Ascending aorta (tissue), 2 donors: ENCODE measurements at regions not wholly inside any gene's neighbourhood (a gene's known extent, or its start where the extent isn't known, plus 50 kb on each side); places are given as distances from the start of the nearest gene placed in this dataset.
"Not testable (repeated sequence)": the region's sequence is repeated elsewhere in the genome, so short reads cannot be mapped to it uniquely, and the experiment has no call there.

Experiments used
- DNase-seq, 2 donors: peaks; one replicate each; pipeline ENCODE4 v3.0.0-alpha.2; 2019; ENCODE audit warnings: low spot score in 2 of 2
- H3K27ac ChIP-seq, 2 donors: fragments of 200-600 bp; sonication (generic); one replicate each; pipeline ENCODE4 v1.5.1; 2016 to 2017; ENCODE audit warnings: mild to moderate bottlenecking in 1 of 2
- H3K27me3 ChIP-seq: fragments of 200-600 bp; sonication (generic); one replicate; pipeline ENCODE4 v1.5.1; 2017
- H3K36me3 ChIP-seq, 2 donors: fragments of 200-600 bp; sonication (generic); one replicate each; pipeline ENCODE4 v1.5.1; 2016
- H3K4me1 ChIP-seq, 2 donors: fragments of 200-600 bp; sonication (generic); one replicate each; pipeline ENCODE4 v1.5.1; 2016 to 2017; ENCODE audit warnings: mild to moderate bottlenecking in 1 of 2
- H3K4me3 ChIP-seq, 2 donors: fragments of 200-600 bp; sonication (generic); one replicate each; pipeline ENCODE4 v1.5.1; 2016 to 2017; ENCODE audit warnings: mild to moderate bottlenecking in 1 of 2
- H3K9me3 ChIP-seq, 2 donors: fragments of 200-600 bp; sonication (generic); one replicate each; pipeline ENCODE4 v1.5.1; 2016
- intact Hi-C: fragments of 100-400 bp; cut with DNase I; formaldehyde crosslinking; loops from one replicate; pipeline ENCODE4 v1.15.1; 2023
- TF ChIP-seq, protein P1 (sequence below), 3 experiments: fragments of 200-600 bp in 2 of 3; fragments of 450-650 bp in 1 of 3; sonication (generic) in 2 of 3; IDR thresholded peaks; one replicate each; pipeline ENCODE4 v1.5.1; 2016 to 2019; ENCODE audit warnings: antibody characterized with exemption in 3 of 3, mild to moderate bottlenecking in 1 of 3, moderate library complexity in 1 of 3

DNA sequence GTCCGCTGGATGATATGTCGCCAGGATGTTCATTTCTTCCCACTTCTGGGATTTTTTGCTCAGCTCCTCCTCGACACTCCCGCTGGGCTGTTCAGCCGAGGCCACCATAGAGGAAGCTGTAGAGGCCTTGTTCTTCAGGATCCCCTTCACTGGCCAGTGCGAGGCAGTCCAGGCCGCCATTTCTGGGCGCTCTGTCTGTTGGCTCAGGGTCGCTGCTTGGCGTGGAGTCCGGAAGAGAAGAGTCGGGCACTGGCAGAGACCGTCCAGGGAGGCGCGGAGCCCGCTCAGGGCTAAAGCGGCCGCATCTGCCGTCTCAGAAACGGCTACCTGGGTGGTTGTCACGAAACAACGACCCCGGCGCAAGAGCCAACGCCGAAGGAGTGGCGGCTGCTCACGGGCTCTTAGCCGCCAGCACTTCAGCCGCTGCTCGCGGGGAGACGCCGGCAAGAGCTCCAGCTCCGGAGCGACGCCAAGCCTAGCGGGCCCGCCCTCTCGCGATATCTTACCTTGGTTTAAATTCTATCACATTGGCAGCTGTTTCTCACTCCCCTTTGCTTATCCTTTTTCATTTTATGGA, 2395.9 kb upstream of the PCDH20 start:
- H3K4me3 ChIP-seq, DNase-seq, H3K9me3 ChIP-seq, intact Hi-C loops, H3K4me1 ChIP-seq, H3K27ac ChIP-seq, H3K36me3 ChIP-seq, H3K27me3 ChIP-seq: not testable (repeated sequence)

DNA sequence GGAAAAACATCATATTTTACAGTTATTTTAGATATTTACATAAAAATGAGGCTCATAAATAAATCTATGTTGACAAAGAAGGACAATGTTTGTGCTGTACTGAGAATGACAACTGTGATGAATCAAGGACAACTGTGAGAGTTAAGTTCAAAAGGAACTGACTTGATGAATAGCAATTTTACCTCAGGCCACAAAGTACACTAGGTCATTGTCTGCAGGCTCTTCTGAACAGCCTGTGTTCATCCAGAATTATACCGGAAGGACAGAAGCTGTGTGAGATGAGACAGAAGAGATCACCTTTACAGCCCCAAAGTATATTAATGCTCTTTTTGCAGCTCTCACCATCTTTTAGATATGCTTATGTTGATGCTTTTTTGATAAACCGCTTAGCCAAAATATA, 2375.5 kb upstream of the PCDH20 start:
- H3K27ac ChIP-seq, H3K36me3 ChIP-seq, DNase-seq, H3K4me1 ChIP-seq, H3K27me3 ChIP-seq, H3K4me3 ChIP-seq, H3K9me3 ChIP-seq, intact Hi-C loops: not testable (repeated sequence)

DNA sequence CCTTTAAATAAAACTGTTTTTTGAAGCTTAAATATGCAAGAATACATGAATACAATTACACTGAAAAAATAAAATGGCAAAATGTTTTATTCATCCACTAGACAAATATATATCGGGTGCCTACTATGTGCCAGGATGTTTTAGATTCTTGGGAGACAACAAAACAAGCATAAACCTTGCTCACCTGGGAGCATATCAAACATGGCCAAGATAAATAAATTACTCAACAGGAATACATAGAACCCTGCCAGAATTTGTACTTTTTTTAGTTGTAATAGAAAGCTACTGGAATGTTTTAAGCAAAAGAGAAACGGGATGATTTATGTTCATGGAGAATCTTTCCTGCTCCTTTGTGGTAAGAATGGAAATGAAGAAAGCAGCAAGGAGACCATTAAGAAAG, 2358.5 kb upstream of the PCDH20 start:
- no peaks in the 10 kb centered on the region for H3K27me3 ChIP-seq
- DNase-seq: no peak
- TF ChIP-seq, protein P1, sequence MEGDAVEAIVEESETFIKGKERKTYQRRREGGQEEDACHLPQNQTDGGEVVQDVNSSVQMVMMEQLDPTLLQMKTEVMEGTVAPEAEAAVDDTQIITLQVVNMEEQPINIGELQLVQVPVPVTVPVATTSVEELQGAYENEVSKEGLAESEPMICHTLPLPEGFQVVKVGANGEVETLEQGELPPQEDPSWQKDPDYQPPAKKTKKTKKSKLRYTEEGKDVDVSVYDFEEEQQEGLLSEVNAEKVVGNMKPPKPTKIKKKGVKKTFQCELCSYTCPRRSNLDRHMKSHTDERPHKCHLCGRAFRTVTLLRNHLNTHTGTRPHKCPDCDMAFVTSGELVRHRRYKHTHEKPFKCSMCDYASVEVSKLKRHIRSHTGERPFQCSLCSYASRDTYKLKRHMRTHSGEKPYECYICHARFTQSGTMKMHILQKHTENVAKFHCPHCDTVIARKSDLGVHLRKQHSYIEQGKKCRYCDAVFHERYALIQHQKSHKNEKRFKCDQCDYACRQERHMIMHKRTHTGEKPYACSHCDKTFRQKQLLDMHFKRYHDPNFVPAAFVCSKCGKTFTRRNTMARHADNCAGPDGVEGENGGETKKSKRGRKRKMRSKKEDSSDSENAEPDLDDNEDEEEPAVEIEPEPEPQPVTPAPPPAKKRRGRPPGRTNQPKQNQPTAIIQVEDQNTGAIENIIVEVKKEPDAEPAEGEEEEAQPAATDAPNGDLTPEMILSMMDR (IDR thresholded peaks at IDR 0.05): no peak
- no peaks in the 10 kb centered on the region for H3K4me1 ChIP-seq
- H3K9me3 ChIP-seq: no peaks in the 10 kb centered on the region
- intact Hi-C loops: no loop called here
- H3K36me3 ChIP-seq: no peaks in the 10 kb centered on the region
- no peak overlapping the region for H3K4me3 ChIP-seq
- H3K27ac ChIP-seq: no peak overlapping the region

DNA sequence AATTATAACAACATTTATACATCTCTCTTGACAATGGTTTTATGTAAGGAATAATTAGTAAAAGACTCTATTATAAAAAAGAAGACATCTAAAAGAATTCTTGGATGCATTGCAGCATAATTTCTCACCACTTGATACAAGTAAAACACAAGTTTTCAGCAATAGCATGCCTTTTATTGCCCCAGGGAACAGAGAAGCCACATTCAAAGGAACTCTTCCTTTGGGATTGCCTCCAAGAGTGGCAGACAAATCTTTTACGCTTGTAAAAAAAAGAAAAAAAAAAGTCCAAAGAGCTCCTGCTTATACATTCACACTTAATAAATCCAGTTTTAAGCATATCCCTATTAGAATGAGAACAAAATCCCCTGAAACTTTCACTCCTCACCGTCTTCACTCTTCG, 2357.8 kb upstream of the PCDH20 start:
- H3K27me3 ChIP-seq: no peaks in the 10 kb centered on the region
- H3K9me3 ChIP-seq: no peaks in the 10 kb centered on the region
- intact Hi-C loops: no loop called here
- H3K36me3 ChIP-seq: no peaks in the 10 kb centered on the region
- no peaks in the 10 kb centered on the region for H3K4me1 ChIP-seq
- TF ChIP-seq, protein P1 (IDR thresholded peaks at IDR 0.05): no peak
- no peak overlapping the region for H3K27ac ChIP-seq
- H3K4me3 ChIP-seq: no peak overlapping the region
- no peak for DNase-seq

DNA sequence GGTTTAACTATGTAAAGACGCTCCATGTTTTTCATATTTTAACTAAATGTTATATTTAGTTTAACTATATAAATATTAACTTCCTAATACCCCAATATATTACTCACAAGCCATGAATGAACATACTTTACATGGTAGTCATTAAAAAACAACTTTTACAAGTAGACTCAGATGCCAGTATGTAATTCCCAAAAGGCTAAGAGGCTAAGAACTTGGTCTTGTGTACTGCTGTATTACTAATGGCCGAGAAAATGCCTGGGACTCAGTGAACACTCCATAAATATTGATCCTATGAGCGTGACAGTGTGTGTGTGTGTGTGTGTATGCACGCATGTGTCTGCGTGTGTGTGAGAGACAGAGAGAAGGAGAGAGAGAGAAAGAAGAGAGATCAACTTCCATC, 2342.0 kb upstream of the PCDH20 start:
- H3K9me3 ChIP-seq, H3K36me3 ChIP-seq, intact Hi-C loops, H3K4me3 ChIP-seq, H3K27me3 ChIP-seq, H3K4me1 ChIP-seq, H3K27ac ChIP-seq, DNase-seq: not testable (repeated sequence)

DNA sequence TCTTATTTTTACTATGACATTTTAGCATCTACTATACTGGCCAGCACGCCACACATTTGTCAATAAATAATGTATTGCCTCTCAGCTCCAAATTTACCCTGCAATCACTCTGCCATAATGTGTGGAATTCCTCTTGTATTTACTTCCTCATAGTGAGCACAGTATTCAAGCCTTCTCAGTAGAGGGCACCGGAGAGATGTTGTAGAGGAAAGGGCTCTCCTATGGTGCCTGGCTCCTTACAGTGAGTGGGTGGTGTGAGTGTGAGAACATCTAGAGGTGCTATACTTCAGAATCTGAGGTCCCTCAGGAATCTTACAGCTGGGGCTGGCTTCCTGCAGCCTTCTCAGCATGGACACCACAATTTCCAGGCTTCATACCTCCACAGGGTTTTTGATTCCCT, 2334.2 kb upstream of the PCDH20 start:
- H3K27me3 ChIP-seq: not testable (repeated sequence)

DNA sequence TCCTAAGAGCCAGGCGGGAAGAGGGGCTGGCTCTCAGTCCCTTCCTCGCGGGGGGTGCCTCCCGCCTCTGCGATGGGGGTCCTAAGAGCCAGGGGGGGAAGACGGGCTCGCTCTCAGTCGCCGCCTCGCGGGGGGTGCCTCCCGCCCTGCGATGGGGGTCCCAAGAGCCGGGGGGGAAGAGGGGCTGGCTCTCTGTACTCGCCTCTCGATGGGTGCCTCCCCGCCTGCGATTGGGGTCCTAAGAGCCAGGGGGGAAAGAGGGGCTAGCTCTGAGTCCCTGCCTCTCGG, 2326.1 kb upstream of the PCDH20 start:
- H3K27me3 ChIP-seq, H3K36me3 ChIP-seq, H3K4me1 ChIP-seq, H3K4me3 ChIP-seq, H3K27ac ChIP-seq, intact Hi-C loops, H3K9me3 ChIP-seq: not testable (repeated sequence)
- DNase-seq: peak in 1 of 2 donors; percentile 47

More for the DNA sequence above, 2334.2 kb upstream of the PCDH20 start:
- H3K27ac ChIP-seq, H3K36me3 ChIP-seq, intact Hi-C loops, H3K4me3 ChIP-seq, H3K4me1 ChIP-seq, H3K9me3 ChIP-seq, DNase-seq: not testable (repeated sequence)

DNA sequence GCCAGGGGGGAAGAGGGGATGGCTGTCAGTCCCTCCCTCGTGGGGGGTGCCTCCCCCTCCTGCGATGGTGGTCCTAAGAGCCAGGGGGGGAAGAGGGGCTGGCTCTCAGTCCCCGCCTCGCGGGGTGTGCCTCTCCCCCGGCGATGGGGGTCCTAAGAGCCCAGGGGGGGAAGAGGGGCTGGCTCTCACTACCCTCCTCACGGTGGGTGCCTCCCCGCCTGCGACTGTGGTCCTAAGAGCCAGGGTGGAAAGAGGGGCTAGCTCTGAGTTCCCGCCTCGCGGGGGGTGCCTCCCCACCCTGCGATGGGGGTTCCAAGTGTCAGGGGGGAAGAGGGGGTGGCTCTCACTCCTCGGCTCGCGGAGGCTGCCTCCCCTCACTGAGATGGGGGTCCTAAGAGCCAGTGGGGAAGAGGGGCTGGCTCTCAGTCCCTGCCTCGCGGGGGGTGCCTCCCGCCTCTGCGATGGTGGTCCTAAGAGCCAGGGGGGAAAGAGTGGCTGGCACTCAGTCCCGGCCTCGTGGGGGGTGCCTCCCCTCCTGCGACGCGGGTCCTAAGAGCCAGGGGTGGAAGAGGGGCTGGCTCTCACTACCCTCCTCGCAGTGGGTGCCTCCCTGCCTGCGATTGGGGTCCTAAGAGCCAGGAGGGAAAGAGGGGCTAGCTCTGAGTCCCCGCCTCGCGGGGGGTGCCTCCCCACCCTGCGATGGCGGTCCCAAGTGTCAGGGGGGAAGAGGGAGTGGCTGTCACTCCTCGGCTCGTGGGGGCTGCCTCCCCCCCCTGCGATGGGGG, 2325.6 kb upstream of the PCDH20 start:
- Histone ChIP-seq H3K27me3 (no peaks in the 10 kb centered on the region), H3K36me3 (no peaks in the 10 kb centered on the region), H3K9me3 (no peaks in the 10 kb centered on the region), H3K4me3 (no peak overlapping the region), H3K27ac (no peak overlapping the region), H3K4me1 (no peaks in the 10 kb centered on the region)
- intact Hi-C loops: no loop called here
- no peak for DNase-seq
- TF ChIP-seq, protein P1 (IDR thresholded peaks at IDR 0.05): no peak

DNA sequence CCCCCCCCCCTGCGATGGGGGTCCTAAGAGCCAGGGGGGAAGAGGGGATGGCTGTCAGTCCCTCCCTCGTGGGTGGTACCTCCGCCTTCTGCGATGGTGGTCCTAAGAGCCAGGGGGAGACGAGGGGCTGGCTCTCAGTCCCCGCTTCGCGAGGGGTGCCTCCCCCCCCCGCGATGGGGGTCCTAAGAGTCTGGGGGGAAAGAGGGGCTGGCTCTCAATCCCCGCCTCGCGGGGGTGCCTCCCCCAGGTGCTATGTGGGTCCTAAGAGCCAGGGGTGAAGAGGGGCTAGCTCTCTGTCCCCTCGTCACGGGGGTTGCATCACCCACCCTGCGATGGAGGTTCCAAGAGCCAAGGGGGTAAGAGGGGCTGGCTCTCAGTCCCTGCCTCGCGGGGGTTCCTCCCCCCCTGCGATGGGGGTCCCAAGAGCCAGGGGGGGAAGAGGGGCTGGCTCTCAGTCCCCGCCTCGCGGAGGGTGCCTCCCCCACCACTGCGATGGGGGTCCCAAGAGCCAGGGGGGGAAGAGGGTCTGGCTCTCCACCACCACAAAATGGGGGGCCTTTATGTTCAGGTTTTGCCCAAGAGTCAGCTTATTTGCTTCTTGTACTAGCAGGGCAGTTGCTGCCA, 2323.6 kb upstream of the PCDH20 start:
- H3K4me1 ChIP-seq, intact Hi-C loops, H3K27me3 ChIP-seq, H3K36me3 ChIP-seq, H3K27ac ChIP-seq, H3K4me3 ChIP-seq, H3K9me3 ChIP-seq, DNase-seq: not testable (repeated sequence)
